ENCODE measurements at regions not wholly inside any gene's neighbourhood (a gene's known extent, or its start where the extent isn't known, plus 50 kb on each side); places are given as distances from the start of the nearest gene placed in this dataset.
"Not testable (repeated sequence)": the region's sequence is repeated elsewhere in the genome, so short reads cannot be mapped to it uniquely, and the experiment has no call there.

DNA sequence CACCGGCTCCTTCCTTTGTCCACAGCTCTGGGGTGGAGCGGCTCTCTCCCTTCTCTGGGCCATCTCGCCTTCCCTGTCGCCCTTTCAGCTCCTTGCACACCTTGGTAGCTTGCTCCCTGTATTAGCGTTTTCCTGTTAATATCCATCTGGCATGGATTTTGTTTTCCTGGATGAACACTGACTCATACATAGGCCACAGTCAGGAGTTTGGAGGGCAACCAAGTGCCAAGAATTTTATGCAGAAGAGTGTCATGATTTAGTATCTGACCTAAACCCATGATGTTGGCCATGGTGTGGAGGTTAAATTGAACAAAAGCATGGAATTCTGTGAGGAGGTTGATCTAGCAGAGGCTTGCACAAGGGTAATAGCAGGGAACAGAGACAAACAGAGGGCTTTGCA is 180.9 kb downstream of the AIPL1 start:
- no peak overlapping the region for H3K9ac ChIP-seq (ENCODE audit: low read length)
- H3K4me1 ChIP-seq (ENCODE audit: control insufficient read depth, low read depth, low read length): peaks cover 13% of the 10 kb centered on the region
- H3K27ac ChIP-seq (ENCODE audit: low read length): no peak overlapping the region
- H3K27me3 ChIP-seq (ENCODE audit: control insufficient read depth, insufficient read depth, low read length): no peaks in the 10 kb centered on the region
- H3K36me3 ChIP-seq (ENCODE audit: control insufficient read depth, low read depth, low read length): no peaks in the 10 kb centered on the region
- no peak overlapping the region for H3K4me3 ChIP-seq (ENCODE audit: low read length)
- no peaks in the 10 kb centered on the region for H3K9me3 ChIP-seq (ENCODE audit: control insufficient read depth, low read depth, low read length)

- not testable (repeated sequence) for H3K4me1 ChIP-seq (ENCODE audit: control insufficient read depth, low read depth, low read length); H3K4me3 ChIP-seq (ENCODE audit: low read length); H3K9ac ChIP-seq (ENCODE audit: low read length); H3K36me3 ChIP-seq (ENCODE audit: control insufficient read depth, low read depth, low read length); H3K27me3 ChIP-seq (ENCODE audit: control insufficient read depth, insufficient read depth, low read length); H3K27ac ChIP-seq (ENCODE audit: low read length); H3K9me3 ChIP-seq (ENCODE audit: control insufficient read depth, low read depth, low read length)
Observed at GRCh38 chr17:6251640-6252039, 181.5 kb downstream of the WSCD1 start.

DNA sequence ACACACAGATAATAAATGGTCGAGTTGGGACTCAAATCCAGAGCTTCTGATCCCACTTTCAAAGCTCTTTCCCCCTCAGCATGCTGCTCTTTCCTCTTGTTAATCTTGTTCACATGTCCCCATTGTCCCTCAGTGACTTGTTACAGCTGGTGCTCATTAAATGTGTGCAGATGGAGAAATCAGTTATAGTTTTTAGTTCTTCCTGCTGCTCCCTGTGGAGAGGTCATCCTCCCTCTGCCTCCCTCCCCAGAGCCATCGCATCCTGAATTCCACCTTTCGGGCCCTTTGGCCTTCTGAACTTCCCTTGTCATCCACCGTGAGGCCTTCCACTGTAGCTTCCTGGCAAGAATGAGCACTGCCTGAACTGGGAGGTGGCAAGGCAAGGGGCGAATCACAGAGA is 179.6 kb downstream of the WSCD1 start:
- H3K4me1 ChIP-seq (ENCODE audit: control insufficient read depth, low read depth, low read length): no peaks in the 10 kb centered on the region

DNA sequence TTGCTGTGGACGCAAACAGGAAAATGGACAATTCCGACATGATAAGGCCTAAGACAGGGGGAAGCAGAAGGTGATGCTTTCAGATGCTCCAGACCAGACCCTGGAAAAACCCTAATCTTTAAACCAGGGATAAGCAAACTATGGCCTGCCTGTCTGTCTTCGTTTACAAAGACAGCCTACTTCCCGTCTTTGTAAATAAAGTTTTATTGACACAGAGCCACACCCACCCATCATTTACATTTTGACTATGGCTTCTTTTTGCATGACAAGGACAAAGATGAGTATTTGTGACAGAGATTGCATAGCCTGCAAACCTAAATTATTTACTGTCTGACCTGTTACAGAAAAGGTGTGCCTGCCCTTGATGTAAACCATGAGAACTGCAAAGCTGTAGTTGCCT is 177.9 kb downstream of the WSCD1 start:
- Histone ChIP-seq H3K27ac (ENCODE audit: low read length) (no peak overlapping the region), H3K9me3 (ENCODE audit: control insufficient read depth, low read depth, low read length) (no peaks in the 10 kb centered on the region), H3K4me3 (ENCODE audit: low read length) (no peak overlapping the region), H3K27me3 (ENCODE audit: control insufficient read depth, insufficient read depth, low read length) (no peaks in the 10 kb centered on the region), H3K4me1 (ENCODE audit: control insufficient read depth, low read depth, low read length) (no peaks in the 10 kb centered on the region), H3K36me3 (ENCODE audit: control insufficient read depth, low read depth, low read length) (no peaks in the 10 kb centered on the region), H3K9ac (ENCODE audit: low read length) (no peak overlapping the region)

More for the DNA sequence above, 179.6 kb downstream of the WSCD1 start:
- Histone ChIP-seq H3K27me3 (ENCODE audit: control insufficient read depth, insufficient read depth, low read length) (no peaks in the 10 kb centered on the region), H3K9me3 (ENCODE audit: control insufficient read depth, low read depth, low read length) (no peaks in the 10 kb centered on the region), H3K27ac (ENCODE audit: low read length) (no peak overlapping the region), H3K4me3 (ENCODE audit: low read length) (no peak overlapping the region), H3K9ac (ENCODE audit: low read length) (no peak overlapping the region), H3K36me3 (ENCODE audit: control insufficient read depth, low read depth, low read length) (no peaks in the 10 kb centered on the region)

GRCh38 chr17:6245301-6246177 is 175.4 kb downstream of the WSCD1 start:
- H3K4me3 ChIP-seq (ENCODE audit: low read length): no peak overlapping the region
- no peaks in the 10 kb centered on the region for H3K27me3 ChIP-seq (ENCODE audit: control insufficient read depth, insufficient read depth, low read length)
- H3K9ac ChIP-seq (ENCODE audit: low read length): no peak overlapping the region

DNA sequence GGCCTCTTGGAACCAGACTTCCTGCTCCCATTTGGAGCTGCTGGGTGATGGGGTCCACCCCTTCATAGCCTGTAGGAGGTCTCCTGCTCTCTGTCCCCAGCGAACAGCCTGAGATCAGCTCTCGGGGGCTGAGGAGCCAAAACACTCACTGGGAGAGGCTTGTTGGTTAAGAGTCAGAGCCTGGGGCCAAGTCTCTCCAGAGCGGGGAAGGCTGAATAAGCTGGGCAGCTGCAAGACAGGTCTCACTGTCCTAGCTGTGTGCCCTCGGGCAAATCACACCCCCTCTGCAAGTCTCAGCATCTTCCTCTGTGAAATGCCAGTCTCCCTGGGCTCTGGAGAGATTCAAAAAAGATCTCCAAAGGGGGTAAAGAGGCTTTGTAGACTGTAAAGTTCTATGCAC is 174.6 kb downstream of the WSCD1 start:
- H3K9me3 ChIP-seq (ENCODE audit: control insufficient read depth, low read depth, low read length): no peaks in the 10 kb centered on the region
- no peaks in the 10 kb centered on the region for H3K27me3 ChIP-seq (ENCODE audit: control insufficient read depth, insufficient read depth, low read length)
- no peaks in the 10 kb centered on the region for H3K36me3 ChIP-seq (ENCODE audit: control insufficient read depth, low read depth, low read length)
- no peak overlapping the region for H3K27ac ChIP-seq (ENCODE audit: low read length)
- no peak overlapping the region for H3K4me3 ChIP-seq (ENCODE audit: low read length)
- H3K4me1 ChIP-seq (ENCODE audit: control insufficient read depth, low read depth, low read length): peaks cover 17% of the 10 kb centered on the region
- no peak overlapping the region for H3K9ac ChIP-seq (ENCODE audit: low read length)

More at GRCh38 chr17:6245301-6246177, 175.4 kb downstream of the WSCD1 start:
- Histone ChIP-seq H3K4me1 (ENCODE audit: control insufficient read depth, low read depth, low read length) (peaks cover 17% of the 10 kb centered on the region), H3K27ac (ENCODE audit: low read length) (no peak overlapping the region), H3K36me3 (ENCODE audit: control insufficient read depth, low read depth, low read length) (no peaks in the 10 kb centered on the region), H3K9me3 (ENCODE audit: control insufficient read depth, low read depth, low read length) (no peaks in the 10 kb centered on the region)

DNA sequence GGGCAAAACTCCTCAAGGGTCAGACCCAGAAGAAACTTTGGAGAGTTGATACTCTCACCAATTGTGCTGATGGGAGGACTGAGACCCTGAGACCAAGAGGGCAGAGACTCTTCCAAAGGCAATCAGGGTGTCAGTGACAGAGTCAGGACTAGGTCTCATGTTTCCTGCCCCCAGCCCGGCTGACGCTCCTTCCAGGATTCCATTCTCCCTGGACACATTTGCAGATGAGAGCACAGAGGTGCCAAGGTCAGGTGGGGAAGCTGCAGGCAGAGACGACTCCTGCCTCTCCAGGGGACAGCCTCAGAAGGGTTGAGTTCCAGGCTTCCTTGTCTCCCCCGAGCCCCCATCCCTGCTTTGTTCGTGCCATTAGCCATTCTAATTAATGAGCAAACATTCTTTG is 174.1 kb downstream of the WSCD1 start:
- Histone ChIP-seq H3K27me3 (ENCODE audit: control insufficient read depth, insufficient read depth, low read length) (no peaks in the 10 kb centered on the region), H3K4me3 (ENCODE audit: low read length) (no peak overlapping the region), H3K9me3 (ENCODE audit: control insufficient read depth, low read depth, low read length) (no peaks in the 10 kb centered on the region), H3K27ac (ENCODE audit: low read length) (no peak overlapping the region), H3K36me3 (ENCODE audit: control insufficient read depth, low read depth, low read length) (no peaks in the 10 kb centered on the region), H3K9ac (ENCODE audit: low read length) (no peak overlapping the region), H3K4me1 (ENCODE audit: control insufficient read depth, low read depth, low read length) (peaks cover 18% of the 10 kb centered on the region)

- Histone ChIP-seq H3K27me3 (ENCODE audit: control insufficient read depth, insufficient read depth, low read length) (no peaks in the 10 kb centered on the region), H3K4me3 (ENCODE audit: low read length) (no peak overlapping the region), H3K4me1 (ENCODE audit: control insufficient read depth, low read depth, low read length) (peaks cover 24% of the 10 kb centered on the region), H3K9ac (ENCODE audit: low read length) (no peak overlapping the region), H3K36me3 (ENCODE audit: control insufficient read depth, low read depth, low read length) (no peaks in the 10 kb centered on the region), H3K9me3 (ENCODE audit: control insufficient read depth, low read depth, low read length) (no peaks in the 10 kb centered on the region), H3K27ac (ENCODE audit: low read length) (no peak overlapping the region)
Observed at GRCh38 chr17:6243186-6243585, 173.0 kb downstream of the WSCD1 start.

DNA sequence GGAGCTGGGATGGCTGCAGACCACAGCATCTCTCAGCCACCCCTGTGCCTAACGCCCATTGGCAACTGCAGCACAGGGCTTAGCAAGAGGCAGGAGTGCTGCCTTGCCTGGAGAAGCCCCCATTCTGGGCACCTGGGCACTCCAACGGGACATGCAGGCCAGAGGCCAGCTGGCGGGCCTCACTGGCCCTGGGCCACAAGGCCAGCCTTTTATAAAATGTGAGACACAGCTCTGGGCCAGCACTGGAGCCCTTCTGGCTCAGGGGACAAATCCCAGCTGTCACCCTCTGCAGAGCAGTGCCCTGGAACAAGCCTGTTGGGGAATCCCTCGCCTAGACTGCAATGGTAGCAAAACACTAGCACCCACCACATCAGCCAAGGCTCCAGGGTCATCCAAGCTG is 171.8 kb downstream of the WSCD1 start:
- H3K9ac ChIP-seq (ENCODE audit: low read length): no peak overlapping the region
- H3K27ac ChIP-seq (ENCODE audit: low read length): no peak overlapping the region
- H3K9me3 ChIP-seq (ENCODE audit: control insufficient read depth, low read depth, low read length): no peaks in the 10 kb centered on the region
- H3K4me3 ChIP-seq (ENCODE audit: low read length): no peak overlapping the region
- no peaks in the 10 kb centered on the region for H3K27me3 ChIP-seq (ENCODE audit: control insufficient read depth, insufficient read depth, low read length)
- H3K36me3 ChIP-seq (ENCODE audit: control insufficient read depth, low read depth, low read length): no peaks in the 10 kb centered on the region
- peaks cover 31% of the 10 kb centered on the region for H3K4me1 ChIP-seq (ENCODE audit: control insufficient read depth, low read depth, low read length)

DNA sequence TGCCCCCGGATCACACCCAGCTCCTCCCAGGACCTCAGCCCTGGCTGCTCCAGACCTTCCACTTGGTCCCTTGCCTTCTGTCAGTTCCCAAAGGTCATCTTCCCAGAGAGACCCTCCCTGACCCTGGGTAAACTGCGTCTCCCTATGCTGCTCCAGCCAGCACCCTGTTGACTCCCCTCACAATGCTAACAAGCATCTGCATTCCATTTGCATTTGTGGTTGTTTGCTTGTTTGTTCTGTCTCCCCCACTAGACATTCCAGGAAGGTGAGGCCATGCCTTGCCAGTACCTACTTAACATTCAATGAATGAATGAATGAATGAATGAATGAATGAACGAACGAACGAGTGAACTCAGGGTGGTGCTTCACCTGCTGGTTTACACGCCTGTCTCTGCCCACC is 171.2 kb downstream of the WSCD1 start:
- Histone ChIP-seq H3K36me3 (ENCODE audit: control insufficient read depth, low read depth, low read length) (no peaks in the 10 kb centered on the region), H3K4me3 (ENCODE audit: low read length) (no peak overlapping the region), H3K27me3 (ENCODE audit: control insufficient read depth, insufficient read depth, low read length) (no peaks in the 10 kb centered on the region), H3K4me1 (ENCODE audit: control insufficient read depth, low read depth, low read length) (peaks cover 31% of the 10 kb centered on the region), H3K9ac (ENCODE audit: low read length) (no peak overlapping the region), H3K27ac (ENCODE audit: low read length) (no peak overlapping the region), H3K9me3 (ENCODE audit: control insufficient read depth, low read depth, low read length) (no peaks in the 10 kb centered on the region)

GRCh38 chr17:6240601-6241000 is 170.4 kb downstream of the WSCD1 start:
- H3K36me3 ChIP-seq (ENCODE audit: control insufficient read depth, low read depth, low read length): no peaks in the 10 kb centered on the region
- peaks cover 31% of the 10 kb centered on the region for H3K4me1 ChIP-seq (ENCODE audit: control insufficient read depth, low read depth, low read length)
- H3K27ac ChIP-seq (ENCODE audit: low read length): no peak overlapping the region
- no peaks in the 10 kb centered on the region for H3K27me3 ChIP-seq (ENCODE audit: control insufficient read depth, insufficient read depth, low read length)
- no peak overlapping the region for H3K4me3 ChIP-seq (ENCODE audit: low read length)
- H3K9ac ChIP-seq (ENCODE audit: low read length): no peak overlapping the region
- H3K9me3 ChIP-seq (ENCODE audit: control insufficient read depth, low read depth, low read length): no peaks in the 10 kb centered on the region

GRCh38 chr17:6240001-6240400 is 169.8 kb downstream of the WSCD1 start:
- Histone ChIP-seq H3K9ac (ENCODE audit: low read length) (no peak overlapping the region), H3K27me3 (ENCODE audit: control insufficient read depth, insufficient read depth, low read length) (no peaks in the 10 kb centered on the region), H3K36me3 (ENCODE audit: control insufficient read depth, low read depth, low read length) (no peaks in the 10 kb centered on the region), H3K27ac (ENCODE audit: low read length) (no peak overlapping the region), H3K4me3 (ENCODE audit: low read length) (no peak overlapping the region), H3K9me3 (ENCODE audit: control insufficient read depth, low read depth, low read length) (no peaks in the 10 kb centered on the region), H3K4me1 (ENCODE audit: control insufficient read depth, low read depth, low read length) (peaks cover 31% of the 10 kb centered on the region)

Data from iPS-18a (cell line).